Common myeloid progenitor, CD34-positive (primary cell): ENCODE measurements at regions not wholly inside any gene's neighbourhood (a gene's known extent, or its start where the extent isn't known, plus 50 kb on each side); places are given as distances from the start of the nearest gene placed in this dataset.
"Not testable (repeated sequence)": the region's sequence is repeated elsewhere in the genome, so short reads cannot be mapped to it uniquely, and the experiment has no call there.

Source experiments
- CTCF ChIA-PET: fragments of 350-600 bp; sonication (Branson Sonifier 250); formaldehyde crosslinking; loops from one replicate; lab custom pipeline; 2021; ENCODE audit warnings: antibody characterized with exemption; lab: Charles Lee
- POLR2A ChIA-PET: fragments of 350-600 bp; sonication (Branson Sonifier 250); formaldehyde crosslinking; loops from one replicate; lab custom pipeline; 2021; ENCODE audit warnings: antibody characterized with exemption; lab: Charles Lee
- DNase-seq, 3 donors: peaks; one replicate each; pipeline versions ENCODE4 v3.0.0 to v3.0.0-alpha.2; 2013
- H3K27ac ChIP-seq, 2 experiments: 1 replicate in 1 of 2; 2 replicates in 1 of 2; pipeline ENCODE4 v1.7.0; 2013; ENCODE audit warnings: inconsistent platforms in 2 of 2, low read length in 2 of 2, mild to moderate bottlenecking in 2 of 2, low read depth in 1 of 2, moderate library complexity in 1 of 2; ENCODE audit not compliant: severe bottlenecking in 2 of 2, insufficient read depth in 1 of 2, poor library complexity in 1 of 2
- H3K27me3 ChIP-seq, 5 experiments: replicated peaks in 2 of 5; 1 replicate in 3 of 5; 2 replicates in 2 of 5; pipeline versions ENCODE4 v1.6.1 to v1.7.0; 2013; ENCODE audit warnings: low read length in 4 of 5, mild to moderate bottlenecking in 2 of 5, moderate library complexity in 2 of 5, inconsistent platforms in 1 of 5; ENCODE audit not compliant: insufficient read depth in 5 of 5, control insufficient read depth in 4 of 5
- H3K36me3 ChIP-seq, 4 experiments: 1 replicate in 2 of 4; 2 replicates in 2 of 4; pipeline versions ENCODE4 v1.6.1 to v1.7.0; 2013; ENCODE audit warnings: low read length in 3 of 4, control low read depth in 1 of 4, mild to moderate bottlenecking in 1 of 4; ENCODE audit not compliant: control insufficient read depth in 4 of 4, insufficient read depth in 4 of 4
- H3K4me1 ChIP-seq, 4 experiments: 1 replicate in 3 of 4; 2 replicates in 1 of 4; pipeline versions ENCODE4 v1.6.1 to v1.7.1; 2013; ENCODE audit warnings: low read length in 3 of 4, mild to moderate bottlenecking in 3 of 4, control low read depth in 1 of 4, inconsistent platforms in 1 of 4, moderate library complexity in 1 of 4; ENCODE audit not compliant: control insufficient read depth in 4 of 4, insufficient read depth in 4 of 4; ENCODE audit errors: control extremely low read depth in 1 of 4
- H3K4me3 ChIP-seq, 7 experiments: 1 replicate in 4 of 7; 2 replicates in 3 of 7; pipeline versions ENCODE4 v1.5.1 to v1.7.0; 2013; ENCODE audit warnings: mild to moderate bottlenecking in 7 of 7, low read length in 6 of 7, moderate library complexity in 6 of 7, inconsistent platforms in 2 of 7, low read depth in 2 of 7, control low read depth in 1 of 7; ENCODE audit not compliant: insufficient read depth in 4 of 7, control insufficient read depth in 1 of 7; ENCODE audit errors: extremely low read depth in 1 of 7
- H3K9me3 ChIP-seq, 5 experiments: 1 replicate in 4 of 5; 2 replicates in 1 of 5; pipeline versions ENCODE4 v1.6.1 to v1.7.1; 2013; ENCODE audit warnings: low read length in 4 of 5, mild to moderate bottlenecking in 2 of 5, inconsistent platforms in 1 of 5, low read depth in 1 of 5, moderate library complexity in 1 of 5; ENCODE audit not compliant: control insufficient read depth in 4 of 5, insufficient read depth in 2 of 5; ENCODE audit errors: control extremely low read depth in 1 of 5
- WGBS: methylation state at CpG from one replicate; pipeline ENCODE4 v1.1.5; 2013; ENCODE audit not compliant: insufficient coverage; 5-methylcytosine and 5-hydroxymethylcytosine counted together

DNA sequence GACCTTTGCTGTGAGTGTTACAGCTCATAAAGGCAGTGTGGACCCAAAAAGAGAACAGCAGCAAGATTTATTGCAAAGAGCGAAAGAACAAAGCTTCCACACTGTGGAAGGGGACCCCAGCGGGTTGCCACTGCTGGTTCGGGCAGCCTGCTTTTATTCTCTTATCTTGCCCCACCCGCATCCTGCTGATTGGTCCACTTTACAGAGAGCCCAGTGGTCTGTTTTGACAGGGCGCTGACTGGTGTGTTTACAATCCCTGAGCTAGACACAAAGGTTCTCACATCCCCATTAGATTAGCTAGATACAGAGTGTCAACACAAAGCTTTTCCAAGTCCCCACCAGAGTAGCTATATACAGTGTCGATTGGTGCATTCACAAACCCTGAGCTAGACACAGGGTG is 1187.5 kb downstream of the NXPH1 start:
- WGBS = 97% methylated on average over 3 of the region's 6 CpGs
- H3K9me3 ChIP-seq, CTCF ChIA-PET, H3K36me3 ChIP-seq, H3K4me1 ChIP-seq, DNase-seq, H3K4me3 ChIP-seq, H3K27me3 ChIP-seq, H3K27ac ChIP-seq: not testable (repeated sequence)
- POLR2A ChIA-PET = interaction anchor here (0.6 kb wide), 1 partner anchor 75 kb away, joined by 3 read pairs; no protein-coding TSS in a partner anchor

DNA sequence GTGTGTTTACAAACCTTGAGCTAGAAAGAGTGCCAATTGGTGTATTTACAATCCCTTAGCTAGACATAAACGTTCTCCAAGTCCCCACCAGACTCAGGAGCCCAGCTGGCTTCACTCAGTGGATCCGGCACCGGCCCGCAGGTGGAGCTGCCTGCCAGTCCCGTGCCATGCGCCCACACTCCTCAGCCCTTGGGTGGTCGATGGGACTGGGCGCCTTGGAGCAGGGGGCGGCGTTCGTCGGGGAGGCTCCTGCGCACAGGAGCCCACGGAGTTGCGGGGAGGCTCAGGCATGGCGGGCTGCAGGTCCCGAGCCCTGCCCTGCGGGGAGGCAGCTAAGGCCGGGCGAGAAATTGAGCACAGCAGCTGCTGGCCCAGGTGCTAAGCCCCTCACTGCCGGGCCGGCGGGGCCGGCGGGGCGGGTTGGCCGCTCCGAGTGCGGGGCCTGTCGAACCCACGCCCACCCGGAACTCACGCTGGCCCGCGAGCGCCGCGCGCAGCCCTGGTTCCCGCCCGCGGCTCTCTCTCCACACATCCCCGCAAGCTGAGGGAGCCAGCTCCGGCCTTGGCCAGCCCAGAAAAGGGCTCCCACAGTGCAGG is 1188.0 kb downstream of the NXPH1 start:
- DNase-seq, CTCF ChIA-PET, H3K27me3 ChIP-seq, H3K27ac ChIP-seq, H3K36me3 ChIP-seq, H3K4me3 ChIP-seq, H3K9me3 ChIP-seq, H3K4me1 ChIP-seq: not testable (repeated sequence)
- WGBS = 96% methylated on average over 25 of the region's 44 CpGs
- POLR2A ChIA-PET = interaction anchor here (0.6 kb wide), 1 partner anchor 75 kb away, joined by 3 read pairs; no protein-coding TSS in a partner anchor

DNA sequence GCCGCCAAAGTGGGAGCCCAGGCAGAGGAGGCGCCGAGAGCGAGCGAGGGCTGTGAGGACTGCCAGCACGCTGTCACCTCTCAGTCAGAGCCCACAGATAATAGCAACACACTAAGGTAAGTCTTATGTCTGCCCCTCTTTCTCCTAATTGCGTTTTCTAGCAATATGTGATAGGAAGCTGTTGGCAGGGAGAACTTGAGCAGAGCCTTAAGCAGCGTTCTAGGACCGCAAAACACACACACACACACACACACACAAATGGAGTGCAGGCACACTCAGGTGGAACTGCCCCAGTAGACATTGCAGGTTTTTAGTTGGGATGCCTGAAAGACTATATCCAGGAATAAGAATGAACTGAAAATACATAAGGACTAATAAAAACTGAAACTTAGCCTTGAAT is 1188.5 kb downstream of the NXPH1 start:
- no CpG with 5 or more reads among the region's 9 CpGs for WGBS
- no peak overlapping the region for H3K27ac ChIP-seq
- ChIA-PET POLR2A (no interaction called here), CTCF (no interaction called here)
- H3K36me3 ChIP-seq = no peaks in the 10 kb centered on the region
- no peaks in the 10 kb centered on the region for H3K9me3 ChIP-seq
- no peak for DNase-seq
- no peaks in the 10 kb centered on the region for H3K27me3 ChIP-seq
- no peaks in the 10 kb centered on the region for H3K4me1 ChIP-seq
- H3K4me3 ChIP-seq = no peak overlapping the region

DNA sequence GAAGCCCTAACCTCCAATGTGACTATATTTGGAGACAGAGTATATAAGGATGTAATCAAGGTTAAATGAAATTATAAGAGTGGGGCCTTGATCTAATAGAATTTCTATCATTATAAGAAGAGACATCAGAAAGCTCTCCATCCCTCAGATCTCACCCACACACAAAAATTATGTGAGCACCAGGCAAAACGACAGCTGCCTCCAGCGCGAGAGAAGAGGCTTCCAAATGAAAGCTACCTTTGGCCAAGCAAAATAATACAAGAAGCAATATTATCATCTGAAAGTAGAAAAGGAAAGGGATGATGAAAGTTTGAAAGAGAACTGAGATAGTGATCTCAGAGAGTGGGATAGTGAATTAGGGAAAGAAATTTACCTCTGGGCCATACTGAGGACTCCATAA is 1192.5 kb downstream of the NXPH1 start:
- Histone ChIP-seq H3K27me3 (no peaks in the 10 kb centered on the region), H3K4me3 (no peak overlapping the region), H3K4me1 (no peaks in the 10 kb centered on the region), H3K9me3 (no peaks in the 10 kb centered on the region), H3K36me3 (no peaks in the 10 kb centered on the region), H3K27ac (no peak overlapping the region)
- no CpG with 5 or more reads among the region's 3 CpGs for WGBS
- DNase-seq = no peak
- CTCF ChIA-PET = no interaction called here
- POLR2A ChIA-PET = no interaction called here

DNA sequence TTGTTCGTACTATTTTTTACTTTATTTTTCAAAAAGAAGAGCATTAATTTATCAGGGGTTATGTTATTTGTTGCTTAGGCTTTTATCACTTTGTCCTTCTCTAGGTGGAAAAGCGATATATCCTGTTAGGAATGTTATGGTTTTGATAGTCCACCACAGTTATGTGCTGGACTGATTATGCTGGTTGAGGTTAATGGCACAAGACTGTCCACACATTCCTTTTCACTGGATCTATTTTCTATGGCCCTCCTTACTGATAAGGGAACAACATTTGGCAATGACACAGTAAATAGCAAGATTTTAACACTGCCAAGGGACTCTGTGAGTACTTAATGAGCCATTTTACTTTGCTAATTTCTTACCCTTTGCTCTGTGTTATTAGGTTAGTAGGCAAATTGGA is 1212.3 kb downstream of the NXPH1 start:
- no CpG with 5 or more reads among the region's 2 CpGs for WGBS
- CTCF ChIA-PET = no interaction called here

DNA sequence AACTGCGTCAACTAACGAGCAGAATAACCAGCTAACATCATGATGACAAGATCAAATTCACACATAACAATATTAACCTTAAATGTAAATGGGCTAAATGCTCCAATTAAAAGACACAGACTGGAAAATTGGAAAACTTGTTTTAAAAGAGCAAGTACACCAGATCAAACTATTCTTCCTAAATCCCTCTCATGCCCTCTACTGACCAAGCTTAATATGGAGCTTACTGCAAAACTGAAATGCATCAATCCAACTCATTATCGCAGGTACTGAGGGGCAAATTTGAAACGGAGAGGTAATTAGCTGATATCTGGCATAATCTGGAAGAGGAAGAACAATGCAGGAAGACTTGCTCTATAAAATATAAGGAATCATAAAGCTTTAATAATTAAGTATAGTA is 1223.8 kb downstream of the NXPH1 start:
- POLR2A ChIA-PET = no interaction called here
- H3K9me3 ChIP-seq = no peaks in the 10 kb centered on the region
- H3K4me3 ChIP-seq = no peak overlapping the region
- no peaks in the 10 kb centered on the region for H3K36me3 ChIP-seq
- no peaks in the 10 kb centered on the region for H3K27me3 ChIP-seq
- no peak overlapping the region for H3K27ac ChIP-seq
- no peaks in the 10 kb centered on the region for H3K4me1 ChIP-seq
- WGBS = 100% methylated on average over 1 of the region's 4 CpGs
- CTCF ChIA-PET = no interaction called here
- DNase-seq = no peak

More for the DNA sequence above, 1212.3 kb downstream of the NXPH1 start:
- no peak overlapping the region for H3K4me3 ChIP-seq
- no peaks in the 10 kb centered on the region for H3K9me3 ChIP-seq
- no peaks in the 10 kb centered on the region for H3K27me3 ChIP-seq
- POLR2A ChIA-PET = no interaction called here
- H3K36me3 ChIP-seq = no peaks in the 10 kb centered on the region
- no peaks in the 10 kb centered on the region for H3K4me1 ChIP-seq
- no peak for DNase-seq
- no peak overlapping the region for H3K27ac ChIP-seq

DNA sequence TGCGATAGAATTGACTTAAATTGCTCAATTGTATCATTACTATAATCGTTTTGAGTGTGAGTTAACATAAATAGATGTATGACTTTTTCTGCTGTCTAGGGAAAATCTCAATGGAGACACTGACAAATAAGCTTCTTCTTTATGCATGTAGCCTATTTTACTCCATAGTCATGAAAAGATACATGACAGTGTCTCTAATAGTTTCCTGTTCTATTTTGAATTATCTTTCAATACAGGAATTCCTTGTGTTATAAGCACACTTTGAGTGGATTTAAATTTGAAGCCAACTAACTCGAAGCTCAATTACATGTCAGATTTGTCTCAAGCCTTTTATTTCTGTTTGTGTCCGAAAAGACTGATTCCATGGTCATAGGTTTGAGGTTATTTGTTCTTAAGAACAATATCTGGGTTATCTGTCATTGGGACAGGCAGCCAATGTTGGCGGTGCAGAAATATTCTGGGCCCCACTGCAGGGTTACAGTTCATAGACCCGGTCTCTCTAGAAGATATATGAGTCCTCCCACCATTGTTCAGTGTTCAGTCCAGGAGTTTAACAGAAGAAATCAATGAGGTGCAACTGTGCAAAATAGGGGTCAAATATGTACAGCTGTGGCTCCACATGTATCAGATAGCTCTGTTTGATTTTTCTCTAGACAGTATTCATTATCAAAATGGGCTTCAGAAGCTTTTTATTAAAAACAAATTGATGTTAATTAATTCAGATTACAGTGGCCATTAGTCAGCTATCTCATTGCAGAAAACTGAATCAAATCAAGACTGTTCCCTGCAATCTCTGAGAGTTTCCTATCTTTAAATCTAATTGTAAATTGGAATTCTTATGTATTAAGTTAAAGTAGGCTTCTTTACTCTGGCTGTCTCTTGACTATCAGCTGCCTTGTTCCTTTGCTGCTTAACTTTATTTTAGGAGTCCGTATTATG is 1238.8 kb downstream of the NXPH1 start:
- whole genome bisulfite sequencing = 100% methylated on average over 4 of the region's 7 CpGs
- H3K27ac ChIP-seq = no peak overlapping the region
- CTCF ChIA-PET = interaction anchor here (1.4 kb wide), 1 partner anchor 8 kb away, joined by 3 read pairs; no protein-coding TSS in a partner anchor
- peaks cover 0 to 3% (median 0%) of the 10 kb centered on the region in 5 experiments for H3K9me3 ChIP-seq
- no peaks in the 10 kb centered on the region for H3K36me3 ChIP-seq
- no peak for DNase-seq
- POLR2A ChIA-PET = no interaction called here
- H3K4me3 ChIP-seq = no peak overlapping the region
- no peaks in the 10 kb centered on the region for H3K4me1 ChIP-seq
- no peaks in the 10 kb centered on the region for H3K27me3 ChIP-seq
